Activated CD4-positive, alpha-beta T cell treated with anti-CD3 and anti-CD28 coated beads for 48 hours (primary cell): ENCODE measurements at regions not wholly inside any gene's neighbourhood (a gene's known extent, or its start where the extent isn't known, plus 50 kb on each side); places are given as distances from the start of the nearest gene placed in this dataset.
"Not testable (repeated sequence)": the region's sequence is repeated elsewhere in the genome, so short reads cannot be mapped to it uniquely, and the experiment has no call there.

Experiments
- DNase-seq: peaks from one replicate; pipeline ENCODE4 v3.0.0-alpha.2; 2020

DNA sequence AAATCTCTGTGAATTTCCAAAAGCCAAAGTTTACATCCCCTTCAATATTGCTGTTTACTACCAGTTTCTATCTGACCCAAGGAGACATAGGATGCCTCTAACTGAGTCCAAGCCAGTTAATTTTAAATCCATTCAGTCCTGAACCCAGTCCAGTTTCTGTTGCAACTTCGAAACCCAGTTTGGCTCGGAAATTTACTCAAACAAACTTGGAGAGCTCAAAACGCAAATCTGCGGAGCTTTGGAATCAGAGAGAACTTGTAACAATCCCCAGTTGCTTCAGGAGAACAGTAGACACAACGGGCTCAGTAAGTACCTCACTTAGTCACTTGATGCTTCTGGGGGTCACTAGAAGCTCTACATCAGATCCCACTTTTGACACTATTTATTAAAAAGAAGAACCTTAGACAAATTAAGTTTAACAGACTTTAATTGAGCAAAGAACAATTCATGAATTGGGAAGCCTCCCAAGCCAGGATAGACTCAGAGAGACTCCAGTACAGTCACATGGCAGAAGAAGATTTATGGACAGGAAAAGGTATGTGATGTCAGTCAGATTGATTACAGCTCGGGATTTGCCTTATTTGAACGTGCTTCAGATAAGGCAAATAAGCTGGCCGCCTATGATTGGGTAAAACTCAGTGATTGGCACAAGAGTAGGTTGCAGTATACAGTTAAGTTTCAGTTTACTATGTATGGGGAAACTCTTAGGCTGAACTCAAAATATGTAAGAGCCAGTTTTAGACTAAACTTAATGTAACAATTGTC is 118.0 kb downstream of the RFPL4B start:
- DNase-seq, result no peak

DNA sequence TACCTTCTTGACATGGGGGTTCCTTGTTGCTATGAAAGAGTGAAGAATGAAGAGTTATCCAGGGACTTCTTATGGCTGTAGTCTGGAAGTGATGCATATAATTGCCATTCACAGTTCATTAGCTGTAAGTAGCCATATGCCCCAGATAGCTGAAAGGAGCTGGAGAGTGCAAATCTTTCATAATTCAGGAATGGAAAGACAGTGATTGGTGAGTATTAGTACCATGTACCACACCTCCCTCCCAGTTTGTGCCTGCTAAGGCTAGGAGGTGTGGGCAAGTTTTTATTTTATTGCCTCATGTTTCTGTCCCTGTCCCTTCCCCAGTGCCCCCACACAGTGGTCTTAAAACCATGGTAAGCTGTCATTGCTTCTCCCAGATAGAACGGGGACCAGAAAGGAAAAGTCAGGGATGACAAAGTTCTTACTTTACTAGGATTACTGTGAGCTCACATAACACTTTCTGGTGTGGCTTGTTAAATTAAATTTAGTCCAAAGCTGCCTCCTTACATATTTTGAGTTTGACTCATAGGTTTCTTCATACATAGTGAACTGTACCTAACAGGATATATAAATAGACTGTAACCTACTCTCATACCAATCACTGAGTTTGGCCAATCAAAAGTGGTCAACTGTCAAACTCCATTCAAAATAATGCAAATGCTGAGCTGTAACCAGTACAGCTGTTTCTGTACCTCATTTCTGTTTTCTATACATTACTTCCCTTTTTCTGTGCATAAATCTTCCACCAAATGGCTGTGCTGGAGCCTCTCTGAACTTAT is 119.4 kb downstream of the RFPL4B start:
- no peak for DNase-seq

DNA sequence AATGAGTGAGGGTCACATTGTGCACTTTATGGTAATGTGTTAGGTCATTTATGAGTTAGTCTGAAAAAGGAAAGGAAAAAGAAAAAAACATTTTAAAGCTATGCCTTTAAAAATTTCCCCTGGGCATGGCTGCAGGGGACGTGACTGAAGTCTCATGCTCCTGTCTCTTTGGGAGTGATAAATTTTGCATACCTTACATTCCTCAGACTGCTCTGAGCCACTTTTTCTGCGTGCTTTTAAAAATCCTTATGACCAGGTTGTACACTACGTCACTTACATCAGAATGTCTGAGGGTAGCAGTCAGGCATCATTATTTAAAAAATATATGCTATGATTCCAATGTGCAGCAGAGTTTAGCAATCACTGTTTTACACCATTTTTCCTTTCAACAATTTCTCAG is 121.2 kb downstream of the RFPL4B start:
- DNase-seq, result no peak

DNA sequence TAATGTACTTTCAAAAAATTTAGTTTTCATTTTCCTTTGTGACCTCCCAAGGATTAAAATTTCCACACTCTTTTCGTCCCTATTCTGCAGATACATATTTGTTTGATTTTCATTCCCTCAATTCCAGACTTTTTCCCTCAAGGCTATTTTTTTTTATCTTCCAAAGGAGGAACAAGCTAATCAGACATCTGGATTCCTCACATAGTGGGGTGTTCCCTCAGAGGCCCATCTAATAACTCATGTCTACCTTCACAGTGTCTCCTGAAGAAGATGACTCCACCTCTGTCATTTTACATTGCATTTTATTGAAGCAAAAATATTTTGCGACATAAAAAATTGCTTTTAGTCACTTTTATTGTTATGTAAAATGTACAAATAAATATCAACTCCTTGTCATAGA is 122.2 kb downstream of the RFPL4B start:
- DNase-seq, result no peak

DNA sequence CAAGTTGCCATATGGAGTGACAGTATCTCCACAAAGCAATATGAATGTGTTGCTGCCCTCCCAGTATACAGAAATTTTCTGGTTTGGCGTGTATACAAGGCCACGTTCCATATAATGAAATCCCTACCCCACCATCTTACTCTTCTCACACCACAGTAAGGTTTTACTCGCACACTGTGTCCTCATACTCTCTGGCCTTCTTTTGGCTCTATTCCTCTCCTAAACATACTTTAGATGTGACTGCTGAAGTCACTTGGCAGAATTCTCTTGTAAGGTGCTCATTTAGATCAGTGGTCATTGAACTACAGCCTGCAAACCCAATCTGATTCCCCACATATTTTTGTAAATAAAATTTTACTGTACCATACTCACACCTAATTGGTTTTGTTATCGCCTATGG is 123.2 kb downstream of the RFPL4B start:
- no peak for DNase-seq

DNA sequence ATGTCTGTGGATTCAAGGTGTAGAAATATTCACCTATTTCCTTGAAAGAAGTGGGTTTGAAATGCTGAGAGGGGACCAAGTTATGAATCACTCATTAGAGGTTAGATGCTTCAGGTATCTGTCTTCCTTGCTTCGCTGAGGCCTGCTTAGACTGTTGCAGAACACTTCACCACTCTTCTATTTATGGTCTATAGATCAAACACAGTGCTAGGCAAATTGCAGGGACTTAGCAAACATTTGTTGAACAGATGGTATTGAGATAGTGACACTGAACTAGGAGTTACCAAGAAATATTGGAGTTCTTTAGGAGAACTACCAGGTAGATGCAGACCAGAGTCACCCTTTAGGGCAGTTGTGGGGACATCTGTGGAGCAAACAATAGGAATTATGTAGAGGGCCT is 123.8 kb downstream of the RFPL4B start:
- no peak for DNase-seq

DNA sequence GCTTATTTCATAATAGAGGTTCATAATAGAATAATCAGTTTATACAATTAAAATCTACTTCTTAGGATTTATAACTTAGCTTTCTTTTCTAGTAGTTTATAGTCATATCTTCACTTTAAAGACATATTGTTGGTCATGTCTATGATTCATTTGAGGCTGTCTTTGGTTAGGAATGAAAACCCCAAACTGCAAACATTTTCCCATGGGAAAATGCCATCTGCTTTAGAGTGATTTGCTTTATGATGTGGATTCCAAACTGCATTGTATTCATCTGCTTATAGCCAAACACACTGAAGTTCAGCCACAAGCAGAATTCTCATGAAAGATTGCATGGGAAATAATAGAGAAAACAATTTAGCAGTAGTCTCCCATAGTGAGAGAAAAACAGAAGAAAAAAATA is 128.0 kb downstream of the RFPL4B start:
- no peak for DNase-seq

DNA sequence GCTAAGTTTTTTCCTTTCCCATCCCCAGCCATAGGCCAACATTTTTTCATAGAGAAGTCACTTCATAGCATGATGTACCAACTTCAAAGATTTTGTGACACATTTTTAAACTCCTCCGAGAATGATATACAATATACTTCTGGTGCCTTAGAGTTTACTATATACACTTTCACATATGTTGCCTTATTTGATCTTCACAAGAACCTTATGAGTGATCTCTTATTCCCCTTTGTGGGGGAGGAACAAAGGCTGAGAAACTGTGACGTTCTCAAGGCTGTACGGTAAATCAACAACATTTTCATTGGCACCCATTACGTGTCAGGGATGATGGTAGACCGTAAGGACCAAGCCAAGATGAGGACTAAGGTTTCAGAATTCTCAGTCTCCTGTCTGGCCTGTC is 130.0 kb downstream of the RFPL4B start:
- DNase-seq, result no peak

DNA sequence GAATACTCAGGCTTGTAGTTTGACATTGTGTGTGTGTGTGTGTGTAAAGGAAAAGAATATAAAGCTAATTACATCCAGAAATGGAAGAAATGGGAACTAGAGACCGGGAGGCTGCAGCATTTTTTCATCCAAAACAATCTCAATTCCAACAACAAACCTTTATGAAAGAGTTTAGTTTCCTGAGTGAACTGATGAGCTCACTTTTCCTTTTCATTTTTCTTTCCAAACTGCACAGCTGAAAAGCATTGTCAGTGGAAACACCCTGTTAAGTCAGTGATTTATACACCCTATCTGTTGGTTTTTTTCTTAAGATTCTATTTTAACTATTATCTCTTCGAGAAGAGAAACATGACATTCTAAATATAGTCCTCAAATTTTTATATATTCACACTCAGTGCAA is 130.9 kb downstream of the RFPL4B start:
- no peak for DNase-seq

DNA sequence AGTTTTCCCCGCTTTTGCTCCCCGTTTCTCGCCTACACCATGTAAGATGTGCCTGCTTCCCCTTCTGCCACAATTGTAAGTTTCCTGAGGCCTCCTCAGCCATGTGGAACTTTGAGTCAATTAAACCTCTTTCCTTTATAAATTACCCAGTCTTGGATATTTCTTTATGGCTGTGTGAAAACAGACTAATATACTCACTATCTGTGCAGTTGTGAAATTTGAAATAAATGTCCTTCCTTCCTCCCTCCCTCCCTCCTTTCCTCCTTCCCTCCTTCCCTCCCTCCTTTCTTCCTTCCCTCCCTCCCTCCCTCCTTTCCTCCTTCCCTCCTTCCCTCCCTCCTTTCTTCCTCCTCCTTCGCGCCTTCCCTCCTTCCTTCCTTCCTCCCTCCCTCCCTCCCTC is 132.8 kb downstream of the RFPL4B start:
- not testable (repeated sequence) for DNase-seq

DNA sequence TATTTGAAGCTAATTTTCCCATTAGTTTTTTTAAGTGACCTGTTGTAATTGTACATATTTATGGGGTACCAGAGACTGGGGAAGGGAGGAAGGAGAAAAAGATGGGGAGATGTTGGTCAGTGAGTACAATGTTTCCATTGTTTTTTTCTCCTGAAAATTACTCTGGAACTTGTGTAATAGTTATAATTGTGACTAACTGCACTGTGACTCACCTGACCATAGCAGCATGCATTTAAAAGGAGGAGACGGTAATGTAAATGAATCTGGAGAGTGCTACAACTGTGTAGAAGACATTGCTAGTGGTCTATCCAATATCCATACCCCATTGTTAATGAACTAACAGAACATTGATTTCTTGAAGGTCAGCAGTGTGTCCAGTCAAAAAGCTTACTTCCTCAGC is 133.4 kb downstream of the RFPL4B start:
- no peak for DNase-seq

DNA sequence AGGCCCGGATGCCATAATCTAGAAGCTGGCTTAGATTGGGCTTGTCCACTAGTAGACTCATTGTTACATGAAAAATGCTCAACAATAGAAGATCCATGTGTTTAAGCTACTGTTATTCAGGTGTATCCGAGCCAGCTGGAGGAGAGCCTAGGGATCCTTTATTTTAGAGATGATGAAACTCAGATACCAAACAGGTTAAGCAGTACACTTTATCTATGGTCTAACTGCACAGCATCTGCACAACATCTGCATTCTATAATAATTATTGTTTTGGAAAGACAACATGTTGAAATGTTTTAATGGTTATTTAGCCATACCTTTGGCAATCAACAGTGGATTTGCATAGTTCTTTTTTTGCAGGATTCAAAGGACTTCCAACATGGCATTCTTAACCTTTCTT is 134.1 kb downstream of the RFPL4B start:
- DNase-seq, result no peak

DNA sequence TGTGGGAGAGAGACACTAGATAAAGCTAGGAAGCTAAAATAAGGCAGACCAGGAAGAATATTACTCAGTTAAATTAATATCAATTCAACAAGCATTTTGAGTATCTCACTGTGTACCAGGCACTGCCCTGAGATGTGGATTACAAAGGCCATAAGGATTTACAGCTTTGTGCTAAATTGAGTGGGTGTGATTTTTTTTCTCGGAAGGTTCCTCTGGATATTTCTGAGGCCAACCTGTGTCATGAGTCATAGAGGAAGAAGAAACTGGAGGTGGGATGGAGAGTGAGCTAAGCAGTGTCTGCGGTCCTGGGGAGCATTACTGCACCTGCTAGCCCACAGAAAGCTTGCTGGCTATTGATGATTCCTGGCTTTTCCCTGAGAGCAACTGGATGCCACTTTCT is 135.2 kb downstream of the RFPL4B start:
- no peak for DNase-seq

DNA sequence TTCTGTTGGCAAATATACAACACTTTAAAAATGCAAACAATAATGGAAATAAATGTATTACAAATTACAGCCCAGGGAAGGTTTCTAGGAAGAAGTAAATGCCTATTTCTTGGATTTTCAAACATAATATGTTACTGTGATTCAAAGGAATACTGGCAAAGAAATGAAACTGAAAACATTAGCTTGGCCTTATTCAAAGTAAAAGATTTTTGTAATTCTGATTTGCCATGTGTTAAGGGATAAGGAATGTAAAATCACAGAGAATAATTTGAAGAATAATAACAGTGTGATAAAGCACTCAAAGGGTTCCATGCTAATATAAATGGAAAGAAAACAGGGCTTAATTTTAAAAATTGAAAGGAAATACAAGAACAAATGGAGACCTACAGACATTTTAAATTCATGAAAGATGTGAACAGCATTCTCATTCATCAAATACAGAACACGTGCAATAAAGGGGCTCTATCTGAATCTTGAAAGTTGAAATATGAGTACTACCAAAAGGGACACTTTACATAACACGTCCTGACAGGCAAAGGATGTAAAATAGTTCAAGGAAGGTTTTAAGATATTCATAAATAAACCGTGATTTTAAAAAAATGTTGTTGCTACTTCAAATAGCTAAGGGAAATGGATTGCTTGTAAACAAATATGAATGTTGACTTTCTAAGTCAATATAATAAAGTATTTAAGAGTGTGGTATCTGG is 138.1 kb downstream of the RFPL4B start:
- no peak for DNase-seq

DNA sequence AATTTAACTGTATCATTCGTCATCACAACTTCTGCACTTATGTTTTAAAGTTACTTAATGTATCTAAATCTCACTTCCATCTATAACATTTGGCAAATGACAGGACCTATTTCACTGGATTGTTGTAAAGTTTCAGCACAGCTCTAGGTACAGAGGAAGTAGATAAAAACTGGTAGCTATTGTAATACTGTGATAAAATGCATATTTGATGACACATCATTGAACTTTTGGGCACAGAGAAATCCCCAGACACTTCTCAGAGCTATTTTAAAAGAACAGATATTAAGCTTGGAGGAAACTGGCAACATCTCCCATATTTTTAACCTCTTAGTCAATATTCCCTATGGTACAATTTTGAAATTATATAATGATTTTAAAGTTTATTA is 138.7 kb downstream of the RFPL4B start:
- DNase-seq, result no peak

DNA sequence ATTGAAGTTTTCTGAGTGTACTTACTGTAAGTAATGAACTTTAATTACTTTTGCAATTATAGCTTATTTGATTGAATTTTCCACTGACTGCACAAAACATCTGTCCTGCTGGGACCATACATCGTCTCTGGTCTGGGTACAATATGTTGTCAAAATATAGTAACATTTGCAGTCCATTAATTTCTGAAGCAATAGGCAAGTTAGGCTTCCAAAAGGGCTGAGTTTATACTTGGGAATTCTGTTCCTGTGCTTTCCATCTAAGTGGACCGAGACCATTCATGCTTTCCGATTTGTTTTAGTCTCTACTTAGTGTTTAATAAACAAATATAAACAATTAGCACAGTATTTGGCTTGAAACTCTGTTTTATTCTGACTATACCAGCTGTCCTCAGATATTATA is 139.3 kb downstream of the RFPL4B start:
- no peak for DNase-seq

DNA sequence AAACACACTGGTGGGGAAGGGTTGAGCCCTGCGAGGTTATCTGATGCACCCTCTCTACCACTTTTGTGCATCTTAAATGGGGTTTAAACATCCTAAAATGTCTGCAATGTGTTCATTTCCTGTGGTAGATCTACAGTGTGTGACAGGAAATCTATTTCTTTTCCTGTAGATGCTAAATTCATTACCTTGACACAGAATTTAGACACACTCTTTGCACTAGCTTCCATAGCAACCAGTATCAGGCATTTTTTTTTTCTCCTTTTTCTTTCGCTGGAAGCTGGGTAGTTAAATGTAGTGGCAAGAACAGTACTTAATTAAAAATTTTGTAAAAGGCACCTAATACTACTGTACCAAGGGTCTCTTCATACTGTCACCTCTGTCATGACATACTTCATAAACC is 141.1 kb downstream of the RFPL4B start:
- DNase-seq, result no peak

DNA sequence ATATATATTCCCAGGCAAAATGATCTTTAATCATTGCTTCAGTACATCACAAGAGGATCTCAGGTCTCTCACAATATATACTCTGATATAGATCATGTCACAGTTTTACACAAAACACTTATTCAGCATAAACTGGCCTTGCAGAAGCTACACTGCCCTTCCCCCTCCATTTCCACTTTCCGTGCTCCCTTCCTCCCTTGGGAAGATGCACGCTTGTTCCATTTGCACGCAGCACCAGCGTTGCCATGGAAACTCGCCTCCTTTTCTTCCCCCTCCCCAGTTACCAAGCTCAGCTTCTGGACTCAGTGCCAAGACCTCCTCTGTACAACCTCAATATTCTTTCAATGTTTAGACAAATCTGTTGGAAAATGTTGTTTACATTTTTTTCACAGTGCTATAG is 154.6 kb downstream of the RFPL4B start:
- no peak for DNase-seq

DNA sequence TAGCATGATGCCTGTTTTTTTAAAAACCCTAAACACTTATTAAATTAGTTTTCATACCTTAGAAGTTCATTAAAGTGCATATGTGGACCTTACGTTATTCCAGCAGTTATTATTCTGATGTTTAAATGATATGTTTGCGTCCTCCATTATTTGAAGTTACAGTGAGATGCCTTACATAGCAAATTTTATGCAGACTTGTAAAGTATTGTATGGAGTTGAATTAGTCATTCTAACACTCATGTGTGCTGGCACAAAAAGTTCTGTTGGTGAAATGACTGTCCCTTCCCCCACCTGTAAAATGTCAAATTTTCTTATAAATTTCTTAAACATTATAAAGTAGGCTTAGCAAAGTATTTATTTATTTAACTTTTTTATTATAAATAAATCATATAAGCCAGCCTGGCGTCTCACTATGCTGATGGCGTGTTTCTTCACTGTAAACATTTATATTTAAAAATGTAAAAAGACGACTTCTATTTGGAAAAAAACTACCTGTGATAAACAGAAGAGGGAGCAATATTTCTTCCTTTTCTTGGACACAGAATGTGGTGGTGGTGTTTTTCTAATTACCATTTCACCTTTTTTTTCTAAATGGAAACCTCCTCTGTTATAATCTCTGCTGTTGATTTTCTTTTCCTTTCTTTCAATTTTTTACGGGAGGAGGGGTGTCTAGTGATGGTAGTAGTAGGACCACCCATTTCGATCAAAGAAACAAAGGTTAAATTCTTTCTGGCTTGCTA is 155.4 kb downstream of the RFPL4B start:
- DNase-seq, result no peak

DNA sequence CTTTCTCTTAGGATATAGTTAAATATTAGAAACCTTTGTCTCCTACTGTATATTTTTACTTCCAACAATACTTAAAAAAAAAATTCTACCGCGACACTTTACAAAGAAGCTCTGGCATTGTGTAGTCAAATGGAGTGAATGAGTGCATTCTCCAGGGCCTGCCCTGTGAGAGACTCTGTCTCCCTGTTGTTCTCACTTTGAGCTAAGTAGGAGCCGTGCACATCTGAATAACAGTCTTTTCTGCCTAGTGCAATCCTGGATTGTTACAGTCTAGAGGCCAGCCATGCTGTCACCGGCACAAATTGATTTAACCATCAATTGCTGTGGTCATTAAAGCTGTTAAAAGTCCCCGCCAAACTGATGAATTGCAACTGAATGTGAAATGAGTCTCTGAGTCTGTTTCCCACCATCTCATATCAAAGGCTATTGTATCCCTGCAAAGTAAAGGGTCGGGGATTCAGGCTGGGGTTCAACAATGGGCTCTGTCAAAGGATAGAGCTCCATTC is 156.0 kb downstream of the RFPL4B start:
- no peak for DNase-seq

DNA sequence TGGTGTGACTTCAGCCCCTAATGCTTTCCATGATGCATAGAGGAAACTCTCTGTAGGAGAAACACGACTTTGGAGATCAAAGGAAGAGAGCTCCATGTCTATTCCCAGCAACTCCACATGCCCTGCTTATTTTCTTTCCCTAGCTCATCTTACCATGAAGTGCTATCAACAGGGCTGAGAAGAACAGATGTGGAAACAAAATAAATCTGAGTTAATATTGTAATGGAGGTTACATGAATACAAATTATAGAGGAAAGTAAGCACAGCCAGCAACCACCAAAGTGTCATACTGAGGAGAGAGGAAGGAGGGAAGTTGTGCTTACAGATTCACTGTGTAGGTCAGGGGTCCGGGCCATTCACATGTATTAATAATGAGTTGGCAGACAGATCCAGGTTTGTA is 157.5 kb downstream of the RFPL4B start:
- no peak for DNase-seq

DNA sequence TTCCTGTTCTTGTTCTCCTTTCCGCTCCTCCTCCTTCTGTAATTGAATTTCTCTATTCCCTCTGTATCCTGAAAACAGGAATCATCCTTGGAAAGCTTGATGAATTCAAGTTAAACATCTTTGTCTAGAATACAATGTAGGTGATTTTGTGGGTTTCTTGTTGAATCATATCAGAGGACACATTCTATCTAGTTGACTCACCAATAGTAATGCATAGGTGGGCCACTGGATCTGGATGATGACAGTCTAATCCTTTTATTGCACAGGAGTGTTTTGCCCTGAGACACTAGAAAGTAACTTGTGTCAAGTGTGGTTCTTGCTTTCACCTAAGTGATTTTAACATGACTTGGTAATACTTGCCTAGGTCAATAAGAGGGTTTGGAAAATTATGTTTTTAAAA is 164.3 kb downstream of the RFPL4B start:
- DNase-seq, result no peak

DNA sequence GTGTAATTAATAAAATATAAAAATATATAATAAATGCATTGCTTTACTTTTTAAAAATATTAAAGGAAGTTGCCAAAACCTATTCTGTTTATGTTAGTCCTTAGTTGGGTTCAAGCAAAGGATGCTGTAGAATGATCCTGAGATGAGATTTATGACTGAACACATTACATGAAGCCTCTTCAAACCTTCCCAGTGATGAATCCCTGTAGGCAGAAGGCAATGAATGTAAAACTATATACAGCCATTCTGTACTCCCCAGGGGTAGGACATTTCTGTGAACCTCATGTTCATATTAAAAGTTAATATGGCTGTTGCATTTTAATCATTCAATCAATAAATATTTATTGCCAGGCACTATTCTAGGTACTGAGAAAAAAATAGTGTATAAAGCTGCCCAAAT is 166.0 kb downstream of the RFPL4B start:
- DNase-seq, result no peak
